HG03575 (cell line): ENCODE measurements at regions not wholly inside any gene's neighbourhood (a gene's known extent, or its start where the extent isn't known, plus 50 kb on each side); places are given as distances from the start of the nearest gene placed in this dataset.
"Not testable (repeated sequence)": the region's sequence is repeated elsewhere in the genome, so short reads cannot be mapped to it uniquely, and the experiment has no call there.

Experiments used
- ATAC-seq: cut with Tn5 transposase; IDR thresholded peaks from one replicate; pipeline ENCODE4 v1.9.1; 2021; ENCODE audit not compliant: unreplicated experiment, insufficient number of reproducible peaks, low FRiP score; ENCODE audit errors: extremely low read depth

DNA sequence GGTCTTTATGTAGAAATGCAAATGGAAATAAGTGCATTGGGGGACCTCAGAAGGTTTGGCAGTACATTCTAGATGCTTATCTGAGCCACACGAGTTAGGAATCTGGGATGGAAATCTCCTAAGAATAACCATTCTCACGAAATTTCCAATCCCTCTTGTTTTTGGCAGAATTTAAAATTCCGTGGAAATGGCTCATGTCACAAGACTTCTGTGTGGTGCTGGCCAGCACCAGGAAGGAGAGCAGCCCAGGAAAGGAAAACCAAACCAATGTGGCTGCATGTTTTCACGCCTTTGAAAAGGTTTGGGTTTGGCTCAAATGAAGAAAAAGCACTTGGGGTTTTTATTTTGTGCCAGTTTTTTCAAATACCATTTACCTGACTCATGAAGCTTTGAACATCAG, 80.1 kb upstream of the KCNK2 start:
- no peak for ATAC-seq

DNA sequence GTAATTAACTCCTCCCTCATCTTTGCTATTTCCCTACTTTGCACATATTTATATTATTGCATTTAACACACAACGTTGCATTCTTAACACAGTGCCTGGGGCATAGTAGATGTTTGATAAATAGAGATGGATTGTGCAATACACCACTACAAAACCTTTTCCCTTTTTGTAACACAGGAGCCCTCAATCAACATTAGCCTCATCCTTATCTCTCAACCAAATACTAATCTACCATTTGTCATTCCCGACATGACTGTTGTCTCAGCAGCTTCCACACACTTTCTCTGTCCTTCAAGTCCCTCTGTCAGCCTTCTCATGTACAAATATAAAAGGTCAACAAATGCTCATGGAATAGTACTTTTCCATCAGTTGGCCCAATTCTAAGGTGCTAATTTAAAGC, 78.9 kb upstream of the KCNK2 start:
- ATAC-seq, result no peak

DNA sequence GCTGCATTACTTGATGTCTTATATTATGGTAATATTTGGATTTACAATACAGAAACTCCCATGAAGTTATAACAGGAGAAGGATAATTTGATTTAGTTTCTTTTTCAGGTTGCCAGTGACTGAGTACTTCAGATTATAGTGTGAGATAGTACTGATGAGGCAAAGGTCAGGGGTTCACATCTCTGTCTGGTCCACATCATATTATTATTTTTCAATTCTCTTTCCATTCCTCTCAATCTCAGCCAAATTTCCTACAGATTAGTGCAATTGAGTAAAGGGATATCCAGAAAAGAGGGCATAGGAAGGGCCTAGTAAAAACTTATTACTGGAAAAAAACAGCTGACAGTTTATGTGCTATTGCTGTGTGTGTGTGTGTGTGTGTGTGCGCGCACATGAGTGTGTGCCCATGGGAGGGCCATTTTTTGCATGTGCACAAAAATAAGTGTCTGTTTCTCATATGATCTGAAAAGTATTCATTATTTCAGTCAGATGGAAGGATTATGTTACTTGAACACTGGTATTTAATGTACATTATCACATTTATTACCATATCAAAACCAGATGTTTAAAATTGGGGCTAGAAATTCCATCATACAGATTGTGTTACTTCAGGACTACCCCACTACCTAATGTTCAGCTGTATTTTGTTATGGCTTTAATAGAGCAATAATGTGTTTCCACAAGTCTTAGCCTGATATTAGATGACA, 78.3 kb upstream of the KCNK2 start:
- no peak for ATAC-seq

DNA sequence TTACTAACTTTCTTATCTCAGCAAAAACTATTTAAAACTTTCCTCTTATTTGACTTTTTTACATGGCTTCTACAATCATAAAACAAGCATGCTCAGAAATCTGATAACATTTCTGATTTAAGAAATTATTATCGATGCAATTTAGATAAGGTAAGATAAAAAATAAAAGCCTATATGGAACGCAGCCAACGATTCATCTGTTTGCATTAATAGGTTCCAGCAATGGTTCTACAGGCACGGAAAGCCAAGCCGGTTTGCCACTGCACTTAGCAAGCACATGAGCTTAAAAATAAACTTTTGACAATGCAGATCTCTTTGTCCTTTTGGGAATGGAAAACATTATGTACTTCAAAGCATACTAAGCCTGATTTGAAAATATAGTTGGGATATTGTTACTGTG, 77.5 kb upstream of the KCNK2 start:
- no peak for ATAC-seq

DNA sequence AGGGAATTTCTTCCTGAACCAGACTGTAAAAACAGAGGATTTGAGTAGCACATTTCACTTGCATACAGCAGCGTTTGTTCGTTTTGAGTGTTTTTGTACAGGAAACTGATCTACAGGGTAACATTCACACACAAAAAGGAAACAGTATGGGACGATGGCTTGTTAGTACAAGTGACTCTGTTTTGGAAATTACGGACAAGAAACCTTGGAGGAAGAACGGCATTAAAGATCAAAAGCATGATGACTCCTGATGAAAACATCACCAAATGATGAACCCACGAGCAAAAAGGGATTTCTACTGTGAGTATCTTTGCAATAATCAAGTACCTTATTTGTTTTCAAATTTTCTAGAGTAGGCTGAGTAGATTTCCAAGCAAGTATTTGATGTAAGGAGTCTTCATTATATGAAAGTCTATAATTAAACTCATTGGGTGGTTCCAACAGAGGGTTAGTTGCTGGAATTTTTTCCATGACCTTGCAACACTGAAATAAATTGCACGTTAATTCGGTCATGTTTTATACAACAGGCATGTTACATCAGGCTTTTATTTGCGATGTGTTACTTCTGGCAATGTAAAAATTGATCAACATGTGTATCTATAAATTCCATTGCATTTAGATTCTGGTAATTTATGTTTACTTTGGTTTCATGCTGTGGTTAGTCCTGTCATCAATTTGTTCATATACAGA, 76.7 kb upstream of the KCNK2 start:
- no peak for ATAC-seq

DNA sequence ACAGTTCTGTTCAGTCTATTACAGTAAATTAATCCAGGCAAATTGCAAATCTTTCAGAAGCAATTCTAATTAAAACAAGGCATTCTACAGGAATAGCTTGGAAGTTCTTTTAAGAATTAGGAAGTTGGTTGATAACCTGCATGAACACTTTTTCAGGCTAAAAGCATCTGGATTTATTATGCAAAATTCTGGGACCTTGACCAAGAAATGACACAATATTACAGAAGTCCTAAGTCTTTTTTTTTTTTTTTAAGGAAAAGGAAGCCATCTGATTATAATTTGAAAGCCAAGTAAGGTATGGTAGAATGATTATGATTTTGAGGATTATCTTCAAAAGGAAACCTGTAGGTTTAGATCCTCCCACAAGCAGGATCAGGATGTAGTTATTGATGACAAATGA, 74.7 kb upstream of the KCNK2 start:
- ATAC-seq, result no peak

DNA sequence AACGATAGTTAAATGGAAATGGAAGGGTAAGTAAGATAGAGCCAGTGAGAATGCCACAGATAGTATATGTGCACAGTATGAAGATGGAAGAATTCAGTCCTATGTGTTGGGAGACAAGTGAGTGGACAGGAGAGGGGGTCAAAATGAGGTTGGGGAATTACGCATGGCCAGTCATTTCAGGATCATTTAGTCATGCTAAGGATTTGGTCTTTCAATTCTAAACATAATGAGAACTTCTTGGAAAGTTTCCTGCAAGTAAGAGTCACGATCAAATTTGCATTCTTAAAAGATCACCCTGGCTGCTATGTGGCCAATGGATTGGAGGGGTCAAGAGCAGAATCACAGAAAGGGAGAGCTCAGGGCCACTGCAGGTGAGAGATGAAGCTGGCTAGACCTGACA, 64.0 kb upstream of the KCNK2 start:
- ATAC-seq, result no peak

DNA sequence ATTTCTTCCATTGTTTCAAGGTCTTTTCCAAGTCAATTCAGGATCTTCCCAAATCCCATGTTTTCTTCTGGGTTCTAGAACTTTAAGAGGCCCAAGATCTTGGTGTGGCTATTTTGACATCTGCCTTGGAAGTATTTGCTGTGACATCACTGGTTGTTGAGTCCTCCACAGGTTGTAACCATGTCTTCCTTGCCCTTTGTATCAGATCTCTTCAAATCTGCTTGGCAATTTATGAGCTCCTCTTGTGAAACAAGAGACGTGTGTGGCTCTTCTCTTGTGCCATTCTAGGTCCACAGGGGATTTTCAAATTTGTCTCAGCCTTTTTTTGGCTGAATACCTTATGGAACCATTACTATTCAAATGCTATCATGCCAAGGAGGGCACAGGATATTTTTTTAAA, 60.3 kb upstream of the KCNK2 start:
- no peak for ATAC-seq

DNA sequence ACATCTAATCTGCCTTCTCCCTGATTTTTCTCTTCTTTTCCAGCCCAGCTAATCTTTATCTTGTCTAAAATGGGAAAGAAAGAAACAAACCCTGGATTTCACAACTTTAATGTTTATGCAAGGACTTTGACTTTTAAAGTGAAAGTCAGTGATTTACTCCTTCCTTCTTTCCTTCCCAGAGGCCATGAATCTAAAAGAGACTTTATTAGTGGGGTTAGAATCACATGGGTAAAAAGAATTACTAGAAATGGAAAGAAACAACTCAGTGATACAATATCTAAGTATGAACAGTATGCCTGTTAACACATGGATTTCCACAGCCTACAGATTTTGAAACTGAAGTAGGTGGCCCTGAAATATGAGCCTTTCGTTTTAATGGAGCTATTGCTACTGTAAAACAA, 59.8 kb upstream of the KCNK2 start:
- ATAC-seq, result no peak

DNA sequence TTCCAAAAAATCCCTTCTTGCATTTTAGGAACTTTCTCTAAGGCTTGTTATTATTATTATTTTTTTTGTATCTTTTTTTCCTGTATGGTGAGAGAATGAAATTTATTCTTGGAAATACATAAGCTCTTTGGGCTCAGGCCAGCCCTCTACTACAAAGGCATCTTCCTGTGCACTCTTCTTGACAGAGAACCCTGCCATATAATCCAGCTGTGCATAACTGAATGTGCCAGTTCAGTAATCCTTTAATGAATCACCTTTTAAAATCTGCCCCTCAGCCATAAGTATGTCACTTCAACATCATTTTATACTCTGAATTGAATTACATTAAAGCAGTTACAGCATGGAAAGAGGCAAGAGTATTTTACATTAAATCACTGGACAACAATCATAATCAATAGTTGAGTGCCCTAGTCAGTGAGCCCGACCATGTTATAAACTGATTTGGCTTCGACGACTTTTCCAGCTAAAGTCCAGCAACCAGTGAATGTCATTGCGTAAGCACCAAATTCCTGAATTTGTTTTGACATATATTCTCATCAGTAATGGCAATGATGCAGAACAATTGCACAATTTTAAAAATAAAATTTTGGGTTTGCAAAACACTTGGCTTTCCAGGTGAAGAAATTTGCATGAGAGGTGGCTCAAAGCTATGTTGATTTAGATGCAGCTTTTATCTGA, 59.2 kb upstream of the KCNK2 start:
- ATAC-seq, result no peak

DNA sequence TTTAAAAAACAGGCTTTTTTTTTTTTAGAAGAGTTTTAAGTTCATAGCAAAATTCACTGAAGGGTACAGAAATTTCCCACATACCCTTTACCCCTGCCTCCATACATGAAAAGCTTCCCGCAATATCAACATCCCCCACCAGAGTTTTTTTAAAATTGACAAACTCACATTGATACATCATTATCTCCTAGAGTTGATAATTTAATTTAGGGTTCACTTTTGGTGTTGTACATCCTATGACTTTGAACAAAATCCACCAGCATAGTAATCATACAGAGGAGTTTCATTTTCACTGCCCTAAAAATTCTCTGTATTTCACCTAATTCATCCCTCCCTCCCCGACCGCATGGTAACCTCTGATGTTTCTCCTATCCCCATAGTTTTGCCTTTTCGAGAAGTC, 53.6 kb upstream of the KCNK2 start:
- no peak for ATAC-seq

DNA sequence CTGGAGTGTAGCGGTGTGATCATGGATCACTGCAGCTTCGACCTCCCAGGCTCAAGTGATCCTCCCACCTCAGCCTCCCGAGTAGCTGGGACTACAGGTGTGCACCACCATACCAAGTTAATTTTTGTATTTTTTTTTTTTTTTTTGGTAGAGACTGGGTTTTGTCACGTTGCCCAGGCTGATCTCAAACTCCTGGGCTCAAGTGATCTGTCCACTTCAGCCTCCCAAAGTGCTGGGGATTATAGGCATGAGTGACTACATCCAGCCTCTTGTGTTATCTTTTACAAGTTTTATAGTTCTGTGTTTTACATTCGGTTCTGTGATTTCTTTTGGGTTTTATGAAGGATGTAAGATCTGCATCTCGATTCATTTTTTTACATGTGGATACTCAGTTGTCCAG, 52.0 kb upstream of the KCNK2 start:
- not testable (repeated sequence) for ATAC-seq

DNA sequence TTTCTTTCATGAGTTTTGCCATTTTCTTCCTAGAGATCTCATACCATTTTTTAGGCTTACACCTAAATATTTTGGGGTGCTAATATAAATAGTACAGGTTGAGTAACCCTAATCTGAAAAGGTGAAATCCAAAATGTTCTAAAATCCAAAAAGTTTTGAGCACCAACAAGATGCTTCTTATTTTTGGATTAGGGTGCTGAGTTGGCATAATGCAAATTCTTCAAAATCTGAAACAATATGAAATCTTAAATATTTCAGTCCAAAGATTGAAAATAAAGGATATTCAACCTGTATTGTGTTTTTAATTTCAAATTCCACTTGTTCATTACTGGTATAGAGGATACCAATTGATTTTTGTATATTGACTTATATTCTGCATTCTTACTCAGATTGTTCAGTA, 51.1 kb upstream of the KCNK2 start:
- ATAC-seq, result no peak
